NCI-H128 (cell line): ENCODE measurements at regions not wholly inside any gene's neighbourhood (a gene's known extent, or its start where the extent isn't known, plus 50 kb on each side); places are given as distances from the start of the nearest gene placed in this dataset.

Experiments
- DNase-seq: peaks from one replicate; lab custom pipeline; 2025; ENCODE audit not compliant: unreplicated experiment; lab: John Stamatoyannopoulos, UW

GRCh38 chr16:66315210-66315825 lies 51.2 kb upstream of the CDH5 start:
- DNase-seq, result peak; percentile 41

- no peak for DNase-seq
Measured at GRCh38 chr16:66311306-66311705, 55.2 kb upstream of the CDH5 start.

- no peak for DNase-seq
Measured at GRCh38 chr16:66309215-66309807, 57.2 kb upstream of the CDH5 start.

- no peak for DNase-seq
Measured at GRCh38 chr16:66308096-66308495, 58.4 kb upstream of the CDH5 start.

- DNase-seq, result no peak
Measured at GRCh38 chr16:66306366-66307150, 59.9 kb upstream of the CDH5 start.

GRCh38 chr16:66304961-66305360 lies 61.5 kb upstream of the CDH5 start:
- DNase-seq, result no peak

- DNase-seq, result no peak
Measured at GRCh38 chr16:66304151-66304550, 62.3 kb upstream of the CDH5 start.

- no peak for DNase-seq
Measured at GRCh38 chr16:66300501-66300900, 66.0 kb upstream of the CDH5 start.

GRCh38 chr16:66300037-66300436 lies 66.5 kb upstream of the CDH5 start:
- no peak for DNase-seq

GRCh38 chr16:66299349-66299748 lies 67.1 kb upstream of the CDH5 start:
- DNase-seq, result no peak

GRCh38 chr16:66298571-66299120 lies 67.8 kb upstream of the CDH5 start:
- DNase-seq, result no peak

- no peak for DNase-seq
Measured at GRCh38 chr16:66298006-66298405, 68.5 kb upstream of the CDH5 start.

- no peak for DNase-seq
Measured at GRCh38 chr16:66296591-66296990, 69.9 kb upstream of the CDH5 start.

- DNase-seq, result no peak
Measured at GRCh38 chr16:66295761-66296546, 70.5 kb upstream of the CDH5 start.

- no peak for DNase-seq
Measured at GRCh38 chr16:66295213-66295612, 71.3 kb upstream of the CDH5 start.

GRCh38 chr16:66294507-66294906 lies 72.0 kb upstream of the CDH5 start:
- no peak for DNase-seq

- no peak for DNase-seq
Measured at GRCh38 chr16:66293932-66294331, 72.6 kb upstream of the CDH5 start.

GRCh38 chr16:66293207-66293735 lies 73.2 kb upstream of the CDH5 start:
- DNase-seq, result no peak

GRCh38 chr16:66292241-66292935 lies 74.1 kb upstream of the CDH5 start:
- DNase-seq, result no peak

- no peak for DNase-seq
Measured at GRCh38 chr16:66291833-66292232, 74.7 kb upstream of the CDH5 start.
